GM12873 (cell line): ENCODE measurements at regions not wholly inside any gene's neighbourhood (a gene's known extent, or its start where the extent isn't known, plus 50 kb on each side); places are given as distances from the start of the nearest gene placed in this dataset.

Source experiments
- TF ChIP-seq, protein P1 (sequence below): IDR thresholded peaks from 2 replicates; pipeline ENCODE4 v1.5.1; 2012; ENCODE audit warnings: low read depth, mild to moderate bottlenecking, moderate library complexity, low read length, control low read depth; ENCODE audit not compliant: insufficient read depth; ENCODE audit errors: missing control alignments

DNA sequence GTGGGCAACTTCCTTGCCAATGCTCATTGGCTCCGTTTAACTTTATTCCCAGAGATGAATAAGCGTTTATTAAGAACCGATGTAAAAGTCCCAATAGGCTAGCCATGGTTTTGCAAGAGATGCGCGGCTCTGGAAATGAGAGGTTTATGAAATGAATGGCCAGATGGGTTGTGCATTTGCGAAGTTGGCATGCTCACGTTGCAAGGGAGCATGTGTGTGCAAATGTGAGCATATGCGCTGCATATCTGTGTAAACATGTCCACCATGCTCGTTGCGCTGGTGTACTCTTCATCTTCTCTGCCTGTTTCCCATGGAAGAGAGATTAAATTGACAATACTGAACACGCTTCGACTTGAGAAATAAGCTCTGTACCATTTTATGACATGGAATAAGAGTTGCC, 848.6 kb upstream of the RBFOX1 start:
- TF ChIP-seq, protein P1, sequence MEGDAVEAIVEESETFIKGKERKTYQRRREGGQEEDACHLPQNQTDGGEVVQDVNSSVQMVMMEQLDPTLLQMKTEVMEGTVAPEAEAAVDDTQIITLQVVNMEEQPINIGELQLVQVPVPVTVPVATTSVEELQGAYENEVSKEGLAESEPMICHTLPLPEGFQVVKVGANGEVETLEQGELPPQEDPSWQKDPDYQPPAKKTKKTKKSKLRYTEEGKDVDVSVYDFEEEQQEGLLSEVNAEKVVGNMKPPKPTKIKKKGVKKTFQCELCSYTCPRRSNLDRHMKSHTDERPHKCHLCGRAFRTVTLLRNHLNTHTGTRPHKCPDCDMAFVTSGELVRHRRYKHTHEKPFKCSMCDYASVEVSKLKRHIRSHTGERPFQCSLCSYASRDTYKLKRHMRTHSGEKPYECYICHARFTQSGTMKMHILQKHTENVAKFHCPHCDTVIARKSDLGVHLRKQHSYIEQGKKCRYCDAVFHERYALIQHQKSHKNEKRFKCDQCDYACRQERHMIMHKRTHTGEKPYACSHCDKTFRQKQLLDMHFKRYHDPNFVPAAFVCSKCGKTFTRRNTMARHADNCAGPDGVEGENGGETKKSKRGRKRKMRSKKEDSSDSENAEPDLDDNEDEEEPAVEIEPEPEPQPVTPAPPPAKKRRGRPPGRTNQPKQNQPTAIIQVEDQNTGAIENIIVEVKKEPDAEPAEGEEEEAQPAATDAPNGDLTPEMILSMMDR, result no peak

DNA sequence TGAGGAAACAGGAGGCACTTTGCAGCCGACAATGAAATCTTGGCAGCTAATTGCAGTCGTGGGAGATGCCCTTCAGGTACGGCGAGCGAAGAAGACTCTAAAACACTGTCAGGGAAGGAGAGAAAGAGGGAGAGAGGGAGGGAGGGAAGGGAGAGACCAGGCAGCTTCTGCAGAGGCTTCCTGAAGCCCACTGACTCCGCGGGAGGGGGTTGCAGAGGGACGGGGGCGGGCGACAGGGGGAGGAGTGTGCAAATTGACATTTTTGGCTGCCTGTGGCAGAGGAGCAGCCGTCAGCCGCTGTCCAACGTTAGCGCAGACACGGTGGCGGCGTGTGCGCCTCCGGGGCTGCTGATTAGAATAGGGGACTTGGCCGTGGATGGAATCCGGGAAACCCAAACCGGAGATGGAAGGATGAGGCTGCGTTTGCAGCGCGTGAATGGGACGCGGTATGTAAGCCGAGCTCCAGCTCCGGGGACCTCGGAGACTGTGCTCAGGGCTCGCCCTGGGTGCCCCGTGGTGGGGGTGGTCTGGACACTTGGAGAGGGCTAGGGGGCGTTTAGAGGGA, 849.1 kb upstream of the RBFOX1 start:
- TF ChIP-seq, protein P1, result no peak

DNA sequence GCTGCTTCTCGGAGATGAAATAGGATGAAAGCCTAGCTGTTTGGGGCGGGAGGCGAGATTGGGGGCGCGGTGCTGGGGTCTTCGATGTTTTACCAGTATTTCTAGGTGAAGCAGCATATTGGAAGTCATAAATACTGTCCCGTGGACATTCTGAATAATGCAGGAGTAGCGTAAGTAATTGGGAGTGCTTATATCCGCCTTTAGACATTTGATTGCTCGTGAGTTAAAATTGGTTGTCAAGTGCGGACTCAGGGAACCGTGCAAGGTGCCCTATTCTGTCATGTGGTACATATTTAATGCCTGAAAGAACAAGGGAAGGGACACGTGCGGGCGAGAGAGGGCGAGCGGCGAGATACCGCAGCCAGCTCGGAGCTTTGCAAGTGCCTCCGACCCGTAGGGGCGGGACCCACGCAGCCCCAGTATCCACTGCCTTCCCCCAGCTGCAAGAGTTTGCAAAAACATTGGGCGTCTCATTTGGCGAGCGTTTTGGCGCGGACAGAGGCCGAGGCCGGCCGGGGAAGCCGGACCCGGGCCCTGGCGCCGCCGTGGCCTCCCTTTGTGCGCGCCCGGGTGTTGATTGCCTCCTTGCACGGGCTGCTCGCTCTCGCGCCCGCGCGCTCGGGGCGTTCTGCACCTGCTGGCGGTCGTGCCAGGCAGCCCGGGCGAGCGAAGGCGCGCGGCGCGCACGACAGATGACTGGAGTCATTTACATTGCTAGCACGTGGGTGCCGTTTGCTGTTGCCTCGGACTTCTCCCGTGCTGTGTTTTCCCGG, 849.8 kb upstream of the RBFOX1 start:
- TF ChIP-seq, protein P1, result no peak

DNA sequence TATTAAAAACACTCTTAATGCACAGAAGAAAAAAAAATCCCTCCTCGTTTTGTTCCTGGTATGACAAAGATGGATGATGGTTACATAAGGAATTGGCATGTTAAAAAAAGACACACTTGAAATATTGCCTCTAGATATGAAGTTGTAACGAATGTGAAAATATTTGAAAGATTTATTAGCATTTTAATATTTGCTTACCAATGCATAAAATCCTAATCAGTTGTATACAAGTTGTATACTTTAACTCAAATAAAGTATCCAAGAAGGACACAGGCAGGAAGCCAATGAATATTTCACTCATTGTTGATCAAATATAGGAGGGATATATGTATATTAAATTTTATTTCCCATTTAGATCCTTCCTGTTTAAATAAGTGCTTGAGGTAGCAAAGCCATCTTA, 850.8 kb upstream of the RBFOX1 start:
- TF ChIP-seq, protein P1, result no peak

DNA sequence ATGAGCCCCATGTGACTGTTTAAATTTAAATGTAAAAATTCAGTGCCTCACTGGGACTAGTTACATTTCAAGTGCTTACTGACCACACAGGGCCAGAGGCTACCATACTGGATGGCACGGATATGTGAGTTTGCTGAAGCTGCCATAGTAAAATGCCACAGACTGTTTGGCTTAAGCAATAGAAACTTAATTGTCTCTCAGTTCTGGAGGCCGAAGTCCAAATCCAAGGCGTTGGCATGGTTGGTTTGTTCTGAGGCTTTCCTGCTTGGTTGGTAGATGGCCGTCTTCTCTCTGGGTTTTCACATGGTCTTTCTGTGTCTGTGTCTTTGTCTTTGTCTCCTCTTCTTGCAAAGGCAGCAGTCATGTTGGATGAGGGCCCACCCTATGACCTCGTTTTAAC, 878.9 kb upstream of the RBFOX1 start:
- TF ChIP-seq, protein P1, result no peak

DNA sequence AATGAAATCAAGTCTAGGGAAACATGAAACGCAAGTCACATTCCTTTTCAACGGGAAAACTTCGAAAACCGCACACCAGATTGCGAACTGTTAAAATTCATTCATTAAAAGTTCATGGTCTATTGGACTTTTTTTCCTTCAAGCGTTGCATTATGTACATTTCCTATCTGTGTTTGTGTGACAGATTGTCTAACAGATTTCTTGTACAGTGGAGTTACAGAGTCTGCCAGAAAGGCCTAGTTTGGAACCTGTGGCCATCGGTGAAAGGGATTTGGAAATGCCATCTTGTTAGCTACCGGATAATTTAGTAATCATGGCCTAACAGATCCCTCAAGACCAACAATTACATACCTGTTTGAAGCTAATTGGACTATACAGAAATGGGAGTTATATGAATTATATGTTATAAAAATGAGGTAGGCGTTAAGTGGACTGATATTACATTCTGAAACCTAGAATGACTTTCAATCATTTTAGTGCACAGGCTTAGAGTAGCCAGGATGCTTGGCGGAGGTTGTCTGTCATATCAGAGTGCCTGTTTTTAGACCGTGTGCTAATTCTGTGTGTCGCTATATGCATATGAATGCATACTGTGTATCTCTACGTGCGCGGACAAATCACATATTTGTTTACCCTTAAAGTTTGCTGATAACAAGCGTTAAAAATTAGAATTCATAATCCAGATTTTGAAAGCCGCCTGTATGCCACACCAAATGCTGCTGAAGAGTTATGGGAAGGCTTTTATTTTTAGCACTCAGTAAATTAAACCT, 885.4 kb upstream of the RBFOX1 start:
- TF ChIP-seq, protein P1, result no peak

DNA sequence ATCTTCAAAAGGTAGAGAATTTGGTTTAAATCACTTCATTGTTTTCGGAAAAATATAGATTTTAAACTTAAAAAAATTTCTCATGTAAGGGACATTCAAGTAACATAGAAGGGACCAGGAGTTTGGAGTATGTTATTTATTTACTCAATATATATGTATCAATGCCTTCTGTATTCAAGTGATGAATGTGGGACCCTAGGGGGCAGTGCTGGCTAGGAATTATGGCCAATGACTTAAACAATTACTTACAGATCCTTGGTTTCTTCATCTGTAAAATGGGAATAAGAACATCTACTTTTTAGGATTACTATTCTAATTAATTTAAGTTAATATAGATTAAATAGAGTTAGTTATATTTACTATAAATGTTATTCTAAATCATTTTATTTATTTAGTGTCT, 886.3 kb upstream of the RBFOX1 start:
- TF ChIP-seq, protein P1, result no peak
